NCI-H187 treated with DMSO at 0.1 percent for 48 hours (cell line): ENCODE measurements at regions not wholly inside any gene's neighbourhood (a gene's known extent, or its start where the extent isn't known, plus 50 kb on each side); places are given as distances from the start of the nearest gene placed in this dataset.
A peak's percentile ranks its signal among the peaks of the same experiment; 100 is the strongest.

Experiments used
- DNase-seq: peaks from one replicate; lab custom pipeline; 2025; lab: John Stamatoyannopoulos, UW

DNA sequence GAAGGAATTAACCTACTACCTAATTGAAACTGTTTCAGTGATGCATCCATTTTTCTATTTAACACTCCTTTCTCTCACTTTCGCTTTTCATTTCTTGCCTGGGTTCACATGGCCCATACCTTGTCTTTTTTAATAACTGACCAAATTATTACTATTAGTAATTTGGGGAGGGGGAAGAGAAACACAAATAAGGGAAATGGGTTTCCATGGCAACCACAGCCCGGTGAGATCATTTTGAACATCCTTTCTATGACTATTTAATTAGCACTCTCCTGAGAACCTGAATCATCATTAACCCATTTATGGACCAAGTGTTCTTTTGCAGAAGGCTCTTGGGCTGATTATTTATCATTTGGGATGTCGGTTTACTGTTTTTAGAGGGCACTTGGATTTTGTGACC is 628.2 kb upstream of the SALL1 start:
- no peak for DNase-seq

DNA sequence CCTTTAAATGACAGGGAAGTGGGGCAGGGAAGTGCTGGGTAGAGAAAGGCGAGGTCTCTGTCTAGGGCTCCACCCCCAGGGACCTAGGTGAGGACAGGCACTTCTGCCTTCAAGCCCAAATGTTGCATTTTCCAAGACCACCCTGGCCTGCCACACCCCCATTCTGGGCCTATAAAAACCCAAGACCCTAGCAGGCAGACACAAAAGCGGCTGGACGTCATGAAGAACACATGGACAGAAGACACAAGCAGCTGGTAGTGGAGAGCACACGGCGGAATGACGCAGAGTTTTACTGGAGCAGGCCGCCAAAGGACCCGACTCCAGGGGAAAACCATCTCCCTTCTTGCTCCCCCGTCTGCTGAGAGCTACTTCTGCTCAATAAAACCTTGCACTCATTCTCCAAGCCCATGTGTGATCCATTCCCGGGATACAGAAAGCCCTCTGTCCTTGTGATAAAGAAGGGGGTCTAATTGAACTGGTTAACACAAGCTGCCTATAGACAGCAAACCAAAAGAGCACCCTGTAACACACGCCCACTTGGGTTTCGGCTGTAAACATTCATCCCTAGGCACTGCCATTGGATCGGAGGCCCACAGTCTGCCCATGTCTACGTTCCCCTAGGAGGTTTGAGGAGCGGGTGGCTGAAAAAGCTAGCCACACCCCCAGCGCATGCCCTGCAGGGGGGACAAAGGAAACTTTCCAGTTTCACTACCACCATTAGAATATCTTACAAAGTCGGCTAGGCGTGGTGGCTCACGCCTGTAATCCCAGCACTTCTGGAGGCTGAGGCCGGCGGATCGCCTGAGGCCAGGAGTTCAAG is 622.2 kb upstream of the SALL1 start:
- DNase-seq = no peak

DNA sequence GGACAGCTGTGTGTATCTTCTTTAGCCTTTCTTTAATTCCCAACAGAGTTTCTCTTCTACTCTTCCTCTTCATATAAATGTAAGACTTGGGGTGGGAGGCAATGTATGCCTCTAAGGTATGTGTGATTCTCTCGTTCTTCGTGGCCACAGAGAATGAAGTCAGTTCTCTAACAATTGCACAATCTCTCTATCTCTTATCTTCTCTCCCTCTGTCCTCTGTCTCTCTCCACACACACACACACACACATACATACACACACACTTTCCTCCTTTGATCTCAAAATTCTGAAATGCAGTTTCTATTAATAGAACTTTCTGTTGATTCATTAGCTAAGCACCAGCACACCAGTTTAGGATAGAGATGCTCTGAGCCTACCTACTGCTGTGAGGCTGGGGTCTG is 615.7 kb upstream of the SALL1 start:
- DNase-seq = no peak

DNA sequence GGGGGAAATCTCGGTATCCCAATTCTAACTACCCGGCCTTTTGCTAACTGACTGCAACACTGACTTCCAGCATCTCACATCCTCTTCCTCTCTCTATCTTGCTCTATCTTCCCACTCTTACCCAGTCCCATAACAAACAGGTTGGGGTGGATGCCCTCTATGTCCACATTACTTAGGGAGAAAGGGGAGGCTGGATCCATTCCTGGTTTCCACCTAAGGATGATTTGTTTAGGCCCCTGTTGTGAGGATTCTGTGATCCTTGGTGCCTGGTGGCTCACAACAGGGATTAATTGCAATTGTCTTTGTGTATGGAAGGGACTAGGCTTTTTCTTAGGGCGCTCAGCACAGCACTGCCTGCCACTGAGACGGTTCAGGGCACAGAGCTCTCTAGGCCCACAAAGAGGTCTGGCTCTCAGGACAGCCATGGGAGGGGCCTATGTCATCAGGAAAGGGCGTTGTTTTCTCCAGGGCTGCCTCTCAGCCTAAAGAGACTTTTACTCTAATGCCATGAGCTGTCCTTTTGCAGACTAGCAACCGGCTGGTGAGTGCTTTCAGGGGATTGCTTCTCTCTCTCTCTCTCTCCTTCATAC is 612.1 kb upstream of the SALL1 start:
- peak; percentile 37 for DNase-seq

DNA sequence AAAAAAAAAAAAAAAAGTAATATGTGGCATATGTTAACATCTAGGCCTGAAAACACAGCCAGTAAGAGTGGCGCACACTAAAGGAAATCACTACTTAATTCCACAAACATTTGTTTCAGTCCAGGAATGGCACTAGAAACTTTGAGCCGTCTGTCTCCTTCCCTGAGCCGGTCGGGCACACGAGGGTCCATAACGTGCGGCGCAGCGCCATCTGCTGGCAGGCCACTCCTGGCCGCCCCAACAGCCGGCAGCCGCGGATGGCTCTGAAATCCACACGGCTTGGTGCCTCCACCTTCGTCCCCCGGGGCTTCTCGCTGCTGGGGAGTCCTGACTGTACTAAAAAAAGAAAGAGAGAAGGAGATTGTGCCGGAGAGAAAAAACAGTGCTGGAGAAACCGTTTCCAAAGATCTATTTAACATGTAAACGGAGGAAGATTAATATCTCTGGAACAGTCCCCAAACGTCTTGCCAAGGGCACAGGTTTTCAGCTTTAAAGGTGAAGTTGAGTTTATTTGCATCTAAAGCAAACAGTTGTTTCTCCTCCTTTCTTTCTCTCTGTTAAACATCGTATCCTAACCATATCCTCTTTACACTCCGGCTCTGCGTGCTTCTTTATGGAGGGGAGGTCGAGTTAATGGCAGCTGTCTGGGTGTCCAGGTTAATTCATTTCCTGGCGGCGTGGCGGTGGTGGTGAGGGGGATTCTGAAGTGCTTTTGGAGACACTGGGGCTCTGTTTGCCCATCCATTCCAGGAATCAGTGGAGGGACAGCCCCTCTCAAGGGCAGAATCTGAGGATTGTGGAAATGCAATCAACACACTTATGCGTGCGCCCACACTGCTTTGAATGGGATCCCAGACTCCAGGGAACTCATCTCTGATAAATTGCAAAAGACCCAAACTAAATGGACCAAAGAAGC is 611.3 kb upstream of the SALL1 start:
- DNase-seq = peak; percentile 30

DNA sequence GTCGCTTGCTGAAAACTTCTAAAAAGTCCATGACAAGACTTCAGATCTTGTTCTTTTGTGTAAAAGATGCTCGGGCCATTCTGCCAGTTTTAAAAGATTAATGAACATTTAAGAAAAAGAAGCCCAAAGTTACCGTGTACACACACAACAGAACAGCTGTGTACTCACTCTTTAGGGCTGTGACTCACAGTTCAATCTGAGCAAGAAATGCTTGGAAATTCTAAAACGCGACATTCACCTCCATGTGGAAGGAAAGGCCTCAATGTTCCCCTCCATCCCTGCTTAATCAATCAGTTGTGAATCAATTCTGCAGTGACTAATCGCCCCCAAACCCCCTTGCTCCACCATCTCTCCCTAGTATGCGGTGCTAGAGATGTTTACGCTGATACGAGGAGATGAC is 609.9 kb upstream of the SALL1 start:
- no peak for DNase-seq

DNA sequence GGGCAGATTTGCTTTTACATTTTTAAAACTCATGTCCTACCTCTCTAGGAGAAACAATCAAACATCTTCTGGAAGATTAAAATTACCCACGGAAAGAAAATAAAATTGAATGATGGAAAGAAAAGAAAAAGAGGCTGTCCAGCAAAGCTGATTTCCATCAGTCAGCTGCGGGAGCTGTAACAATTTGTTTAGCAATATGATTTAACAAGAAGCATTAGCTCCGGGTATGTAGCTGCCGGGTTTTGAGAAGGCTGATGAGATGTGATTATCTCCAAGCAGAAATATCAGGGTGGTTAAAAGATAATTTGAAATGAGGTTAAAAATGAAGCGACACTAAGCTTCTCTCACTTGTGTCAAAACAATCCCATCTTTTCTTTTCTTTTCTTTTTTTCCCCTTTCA is 608.9 kb upstream of the SALL1 start:
- no peak for DNase-seq

DNA sequence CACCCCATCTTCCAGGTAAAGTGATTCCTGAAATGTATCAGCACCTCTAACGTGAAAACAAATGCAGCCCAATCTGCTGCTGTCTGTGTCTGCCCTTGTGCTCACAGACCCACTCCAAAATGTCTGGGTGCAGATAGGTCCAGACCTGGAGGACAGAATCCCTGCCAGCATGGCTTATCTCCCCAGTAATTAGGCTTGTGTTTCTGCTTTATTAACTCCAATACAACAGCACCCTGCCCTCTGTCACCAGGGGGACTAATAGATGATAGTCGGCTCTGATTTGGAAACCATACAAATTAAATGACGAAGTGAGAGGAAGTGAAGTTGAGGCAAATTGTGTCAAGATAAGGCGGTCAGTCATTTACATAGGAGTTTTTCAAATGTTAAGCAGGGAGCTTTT is 608.3 kb upstream of the SALL1 start:
- no peak for DNase-seq

DNA sequence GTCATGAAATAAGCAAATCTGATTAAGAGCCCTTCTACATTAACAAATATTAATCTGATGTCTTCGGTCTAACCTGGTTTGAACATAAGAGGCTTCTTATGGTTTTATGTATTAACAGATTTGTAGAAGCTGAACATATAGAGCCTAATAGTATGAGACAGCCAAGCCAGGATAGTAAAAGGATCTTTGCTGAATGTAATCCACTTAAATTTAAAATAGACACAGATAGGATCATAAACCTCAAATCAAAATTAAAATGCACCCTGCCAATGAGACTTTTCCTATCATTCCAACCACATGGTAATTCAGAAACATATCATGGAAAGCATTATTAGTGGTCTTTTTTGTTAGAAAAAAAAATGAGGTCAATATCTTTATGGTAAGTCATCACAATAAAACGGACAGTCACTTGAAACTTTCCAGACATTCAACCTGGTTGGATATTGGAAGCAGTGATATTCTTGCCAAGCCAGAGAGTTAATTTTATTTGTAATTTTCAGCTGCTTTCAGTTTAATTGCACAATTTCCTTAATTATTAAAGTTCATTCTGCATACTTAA is 606.9 kb upstream of the SALL1 start:
- DNase-seq = no peak

DNA sequence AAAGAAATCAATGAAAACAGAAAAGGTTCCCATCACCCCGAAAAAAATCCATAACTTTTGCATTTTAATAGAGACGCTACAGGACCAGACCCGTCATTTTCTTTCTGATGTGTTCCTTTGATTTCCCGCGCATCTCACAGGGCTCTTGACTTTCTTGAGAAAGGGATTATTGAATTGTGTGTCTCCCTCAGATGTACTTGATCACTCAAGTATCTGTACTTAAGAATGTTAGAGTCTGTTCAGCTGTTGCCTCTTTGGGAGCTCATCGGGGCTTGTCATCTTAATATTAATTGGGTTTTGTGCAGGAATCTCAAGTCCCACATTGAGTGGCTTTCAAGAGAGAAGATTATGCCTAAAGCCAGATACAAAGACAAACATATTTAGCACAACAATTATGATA is 606.4 kb upstream of the SALL1 start:
- no peak for DNase-seq

DNA sequence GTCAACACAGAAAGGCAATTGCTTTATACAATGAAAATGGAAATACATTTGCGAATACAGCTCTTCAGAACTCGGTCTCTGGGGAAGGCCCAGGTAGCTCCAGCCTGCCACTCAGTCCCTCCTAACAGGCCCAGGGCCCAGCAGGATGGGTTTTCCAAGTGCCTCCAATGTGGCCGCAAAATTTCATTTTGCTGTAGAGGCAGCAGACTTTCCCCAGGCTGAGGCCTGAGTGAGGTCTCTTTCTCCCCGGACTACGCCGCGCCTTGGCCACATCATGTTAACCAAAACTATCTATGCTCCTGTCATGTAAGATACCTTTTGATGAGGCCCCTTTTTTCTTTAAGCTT is 606.0 kb upstream of the SALL1 start:
- no peak for DNase-seq

DNA sequence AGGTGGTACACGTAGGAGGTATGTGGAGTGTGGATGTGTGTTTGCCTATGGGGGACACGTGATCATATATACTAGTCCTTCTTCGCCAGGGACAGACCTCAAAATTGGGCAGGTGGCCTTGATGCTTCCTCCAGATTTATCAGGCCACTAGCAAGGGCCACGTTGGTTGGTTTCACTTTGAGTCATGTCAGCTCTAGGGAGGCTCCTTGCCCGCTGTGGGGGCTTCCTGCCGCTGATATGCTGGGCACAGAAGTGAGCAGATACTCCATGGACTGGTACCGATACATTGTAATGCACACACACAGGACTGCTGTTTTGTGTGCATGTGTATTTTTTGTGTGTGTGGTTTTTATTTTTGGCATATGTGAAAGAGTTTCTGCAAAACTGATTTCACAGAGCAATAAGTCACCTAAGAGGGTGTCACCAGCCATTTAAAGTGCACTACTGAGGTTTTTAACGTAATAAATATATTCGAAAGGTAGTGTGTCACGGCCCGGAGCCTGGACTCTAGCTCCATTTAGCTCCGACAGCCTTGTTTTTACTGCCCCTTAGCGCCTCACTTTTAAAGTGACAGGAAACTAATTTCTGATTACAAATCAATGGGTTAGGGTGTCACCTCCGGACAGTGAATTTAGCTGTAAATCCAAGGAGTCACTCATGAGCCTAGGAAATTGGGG is 605.5 kb upstream of the SALL1 start:
- no peak for DNase-seq

DNA sequence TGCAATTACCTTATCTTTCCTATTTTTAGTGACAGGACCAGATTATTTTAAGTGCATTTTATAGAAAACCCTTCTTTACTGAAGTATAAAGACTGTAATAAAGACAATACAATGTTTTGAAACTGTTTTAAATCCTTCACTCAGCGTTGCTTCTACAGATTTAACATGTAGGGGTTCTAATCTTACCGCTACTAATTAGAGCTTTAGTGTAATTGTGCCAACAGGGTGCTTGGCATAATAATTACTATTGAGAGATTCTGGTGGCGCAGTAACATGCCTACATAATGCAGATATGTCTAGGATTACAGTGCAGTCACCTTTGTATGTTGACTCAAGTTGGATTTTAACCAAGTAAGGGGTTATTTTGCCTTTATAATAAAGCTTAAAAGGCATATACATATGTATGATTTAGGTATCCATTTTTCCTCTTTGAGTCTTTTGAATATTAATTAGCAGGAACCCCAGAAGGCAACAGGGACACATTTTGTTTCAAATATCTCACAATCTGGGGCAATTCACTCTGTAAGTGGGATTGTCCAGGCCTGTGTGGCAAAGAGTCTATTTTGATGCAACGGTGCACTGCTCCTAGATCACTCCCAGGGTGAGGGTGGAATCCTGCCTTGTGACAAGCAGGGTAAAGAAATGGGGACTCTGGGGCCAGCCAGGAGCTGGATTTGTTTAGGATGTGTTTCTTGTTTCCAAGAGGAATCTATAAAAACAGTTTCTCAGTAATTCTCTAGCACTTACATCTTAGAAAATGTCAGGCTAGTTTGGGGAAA is 604.7 kb upstream of the SALL1 start:
- DNase-seq = no peak

DNA sequence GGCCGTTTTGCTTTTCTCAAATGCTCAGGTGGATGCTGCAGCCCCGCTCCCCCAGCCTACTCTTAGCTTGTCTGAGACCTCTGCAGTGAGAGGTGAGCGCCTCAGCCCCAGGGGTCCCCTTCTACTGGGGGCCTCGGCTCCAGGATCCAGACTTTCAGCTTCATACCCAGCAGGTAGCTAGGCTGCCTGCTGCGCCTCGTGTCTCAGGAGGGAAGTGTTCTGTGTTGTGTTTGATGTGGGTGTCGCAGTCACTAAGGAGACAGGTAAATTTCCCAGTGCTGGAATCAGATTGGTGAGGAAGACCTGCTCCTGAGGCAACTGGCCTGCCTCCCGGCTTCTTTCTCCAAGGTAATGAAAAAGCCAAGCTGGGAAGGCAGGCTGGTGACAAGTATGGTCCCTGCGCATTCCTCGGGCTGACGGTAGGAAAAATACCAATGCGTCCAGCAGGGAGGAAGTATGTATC is 604.0 kb upstream of the SALL1 start:
- no peak for DNase-seq

DNA sequence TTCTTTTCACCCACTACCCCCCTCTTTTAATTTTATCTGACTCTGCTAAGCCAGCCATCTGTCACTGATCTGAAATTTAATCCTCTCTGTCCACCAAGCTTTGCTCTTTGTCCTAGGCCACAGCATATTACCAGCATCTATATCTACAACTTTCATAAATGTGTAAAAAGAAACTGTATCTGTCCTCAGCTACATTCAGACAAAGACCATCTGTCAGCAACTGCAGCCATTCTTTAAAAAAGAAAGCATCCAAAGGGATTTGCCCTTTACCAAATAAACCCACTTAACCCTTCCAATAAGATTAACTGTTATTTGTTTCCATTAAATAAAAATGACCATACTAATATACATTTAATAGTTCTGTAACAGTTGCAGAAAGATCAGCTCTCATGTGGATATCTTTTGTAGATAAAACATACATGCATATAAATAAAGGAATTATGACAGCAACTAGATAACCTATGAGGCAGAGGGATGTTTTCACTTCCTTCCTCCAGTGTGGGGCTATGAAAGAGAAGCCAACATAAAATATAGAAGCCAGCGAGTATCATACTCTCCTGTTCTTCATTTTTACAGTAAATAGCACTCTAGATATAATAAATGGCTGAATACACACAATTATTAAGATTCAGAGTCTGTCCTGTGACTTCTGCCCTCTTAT is 602.5 kb upstream of the SALL1 start:
- DNase-seq = no peak

DNA sequence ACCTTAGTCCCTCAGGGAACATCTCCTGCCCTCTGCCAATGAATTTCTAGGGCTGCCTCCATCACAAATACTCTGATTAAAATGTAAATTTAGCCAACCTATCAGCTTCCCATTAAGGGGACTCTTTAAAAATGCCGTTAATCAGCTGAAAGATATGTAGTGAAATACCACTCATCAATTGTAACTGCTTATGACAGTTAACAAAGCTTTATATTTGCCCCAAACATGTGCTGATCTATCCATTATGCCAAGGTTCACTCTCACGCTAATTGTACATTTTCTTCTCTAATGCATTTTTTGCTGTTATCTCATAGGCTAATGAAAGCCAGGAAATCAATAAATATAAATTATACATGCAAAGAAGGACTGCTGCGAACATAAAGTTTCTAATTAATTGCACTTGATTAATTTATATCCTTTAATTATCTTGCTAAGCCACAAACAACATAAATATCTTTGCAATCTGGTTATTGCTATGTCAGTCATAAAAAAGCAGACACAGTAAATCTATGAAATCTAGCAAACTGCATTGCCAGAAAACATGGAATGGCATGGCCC is 601.4 kb upstream of the SALL1 start:
- DNase-seq = no peak

DNA sequence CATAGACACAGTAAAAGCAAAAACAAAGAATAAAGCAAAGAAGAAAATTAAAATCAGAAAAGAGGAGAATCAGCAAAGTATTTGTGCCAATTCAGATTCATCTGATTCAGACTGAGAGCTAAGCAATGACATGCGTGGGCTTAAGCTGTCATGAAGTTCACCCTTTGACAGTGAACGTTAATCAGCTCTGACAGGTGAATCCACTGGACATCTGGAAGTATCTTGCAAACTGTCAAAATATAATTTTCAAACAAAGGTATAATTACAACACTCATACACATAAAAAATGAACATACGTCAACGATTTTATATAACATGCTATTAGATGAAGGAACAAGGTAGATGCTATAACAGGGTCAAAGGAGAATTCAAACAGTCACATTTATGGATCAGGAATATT is 596.3 kb upstream of the SALL1 start:
- no peak for DNase-seq

DNA sequence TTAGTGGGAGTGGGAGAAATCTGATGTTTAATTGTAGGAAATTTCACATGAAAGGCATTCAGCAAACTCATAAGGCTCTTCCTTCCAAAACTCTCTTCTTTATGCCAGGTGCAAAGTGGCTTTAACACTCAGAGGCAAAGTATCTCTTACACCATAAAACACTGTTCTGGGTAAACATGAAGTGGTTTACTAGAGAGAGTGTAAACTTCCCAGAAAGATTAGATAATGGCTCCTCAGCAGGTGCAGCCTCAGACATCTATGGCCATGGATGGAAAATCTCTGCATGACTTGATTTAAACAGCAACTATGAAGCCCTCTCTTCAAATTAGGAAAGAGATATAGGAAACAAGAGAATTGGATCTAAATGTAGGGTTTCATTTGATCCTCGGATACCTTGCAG is 583.1 kb upstream of the SALL1 start:
- peak; percentile 76 for DNase-seq

DNA sequence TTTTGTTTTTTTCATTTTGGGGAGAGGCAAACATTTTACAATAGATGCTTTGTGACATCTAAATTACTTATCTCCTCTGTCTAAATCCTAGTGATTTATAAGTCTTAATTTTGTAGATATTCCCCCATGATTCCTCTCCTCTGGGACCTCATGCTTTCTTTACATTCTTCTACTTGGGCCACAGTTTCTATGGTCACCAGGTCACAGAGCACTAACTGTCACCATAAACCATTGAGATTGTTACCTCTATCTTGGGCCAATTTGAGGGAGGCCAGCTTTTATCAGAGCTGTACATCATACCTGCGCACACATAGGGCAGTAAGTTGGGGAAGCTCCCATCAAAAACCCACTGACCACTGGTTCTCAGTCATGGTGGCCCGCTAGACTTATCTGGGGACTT is 582.1 kb upstream of the SALL1 start:
- DNase-seq = no peak

DNA sequence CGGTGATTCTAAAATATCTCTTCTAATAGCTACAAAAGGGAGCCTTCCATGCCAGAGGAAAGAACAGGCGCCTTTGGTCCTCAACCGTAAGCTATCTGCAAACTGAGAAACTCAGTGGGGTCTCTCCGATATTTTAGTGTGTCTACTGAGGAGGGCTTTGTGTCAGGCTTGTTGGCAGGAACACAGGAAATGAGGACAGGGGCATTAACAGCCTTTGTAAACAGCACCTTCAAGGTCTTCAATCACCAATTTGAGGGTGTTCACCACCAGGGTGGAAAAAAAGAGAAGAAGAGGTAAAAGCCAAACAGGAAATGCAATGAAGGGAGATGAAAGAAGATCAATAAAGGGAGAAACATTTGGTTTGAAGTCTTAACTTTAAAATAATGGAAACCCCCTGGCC is 580.1 kb upstream of the SALL1 start:
- DNase-seq = no peak
